Mesothelial cell of epicardium (in vitro differentiated cells): ENCODE measurements at regions not wholly inside any gene's neighbourhood (a gene's known extent, or its start where the extent isn't known, plus 50 kb on each side); places are given as distances from the start of the nearest gene placed in this dataset.
A peak's percentile ranks its signal among the peaks of the same experiment; 100 is the strongest.

Experiments used
- DNase-seq, 2 experiments: peaks; one replicate each; pipeline ENCODE4 v3.0.0; 2021; ENCODE audit warnings: low spot score in 2 of 2; ENCODE audit not compliant: unreplicated experiment in 2 of 2
- H3K27ac Mint-ChIP-seq: 2 replicates; pipeline ENCODE4 v1.8.0; 2021; ENCODE audit warnings: mixed read lengths
- H3K27me3 Mint-ChIP-seq: 2 replicates; pipeline ENCODE4 v1.8.0; 2021; ENCODE audit warnings: low read depth, mixed read lengths
- H3K36me3 Mint-ChIP-seq: 2 replicates; pipeline ENCODE4 v1.8.0; 2021; ENCODE audit warnings: mixed read lengths
- H3K4me1 Mint-ChIP-seq: 2 replicates; pipeline ENCODE4 v1.8.0; 2021; ENCODE audit warnings: mixed read lengths
- H3K4me3 Mint-ChIP-seq: 2 replicates; pipeline ENCODE4 v1.8.0; 2021; ENCODE audit warnings: mild to moderate bottlenecking, moderate library complexity, mixed read lengths
- H3K9me3 Mint-ChIP-seq: 2 replicates; pipeline ENCODE4 v1.8.0; 2021; ENCODE audit warnings: mixed read lengths
- CTCF ChIP-seq: fragments of 200-600 bp; sonication (generic); IDR thresholded peaks from one replicate; pipeline ENCODE4 v1.5.0; 2021; ENCODE audit warnings: antibody characterized with exemption; ENCODE audit not compliant: unreplicated experiment

GRCh38 chr14:86052868-86053267, 522.9 kb downstream of the FLRT2 start:
- TF ChIP-seq CTCF: no peak
- Mint-ChIP-seq H3K27ac (no peak overlapping the region), H3K36me3 (no peaks in the 10 kb centered on the region), H3K9me3 (no peaks in the 10 kb centered on the region), H3K4me3 (no peak overlapping the region), H3K4me1 (peaks cover 7% of the 10 kb centered on the region), H3K27me3 (no peaks in the 10 kb centered on the region)
- DNase-seq: no peak

GRCh38 chr14:86050757-86051156, 520.8 kb downstream of the FLRT2 start:
- TF ChIP-seq CTCF: no peak
- Mint-ChIP-seq H3K4me1 (peaks cover 7% of the 10 kb centered on the region), H3K27me3 (no peaks in the 10 kb centered on the region), H3K36me3 (peaks cover 3% of the 10 kb centered on the region), H3K4me3 (no peak overlapping the region), H3K9me3 (peaks cover 17% of the 10 kb centered on the region), H3K27ac (no peak overlapping the region)
- DNase-seq: no peak

DNA sequence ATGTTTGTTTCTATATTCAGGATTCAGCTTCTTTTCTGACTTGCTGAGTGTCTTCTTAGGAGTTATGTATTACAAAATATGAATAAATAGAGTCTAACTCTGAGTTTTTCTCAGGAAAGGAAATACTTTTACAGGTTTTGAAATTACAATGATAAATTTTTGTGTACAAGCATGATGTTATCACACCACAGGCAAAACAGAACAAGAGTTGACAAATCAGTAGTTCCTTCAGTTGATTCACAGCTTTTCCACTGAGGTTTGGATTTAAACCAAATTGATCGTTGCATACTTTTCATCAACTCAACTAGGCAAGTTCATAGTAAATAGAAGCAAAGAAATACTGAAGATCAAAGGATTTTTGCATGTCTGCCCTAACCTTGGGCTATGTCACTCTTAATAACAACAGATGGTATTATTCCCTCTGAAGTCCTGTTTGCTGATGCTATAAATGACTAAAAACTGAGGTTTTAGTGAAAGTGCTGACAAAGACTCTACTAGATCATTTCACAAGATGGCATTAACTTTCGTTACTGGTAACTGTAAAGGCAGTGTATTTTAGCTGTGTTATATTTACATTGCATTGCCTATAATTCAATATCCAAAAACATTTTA, 520.2 kb downstream of the FLRT2 start:
- no peak for TF ChIP-seq CTCF
- no peak for DNase-seq
- no peak overlapping the region for H3K27ac Mint-ChIP-seq
- peaks cover 7% of the 10 kb centered on the region for H3K4me1 Mint-ChIP-seq
- peaks cover 23% of the 10 kb centered on the region for H3K9me3 Mint-ChIP-seq
- H3K27me3 Mint-ChIP-seq: no peaks in the 10 kb centered on the region
- H3K36me3 Mint-ChIP-seq: peaks cover 3% of the 10 kb centered on the region
- H3K4me3 Mint-ChIP-seq: no peak overlapping the region

GRCh38 chr14:86039176-86039575, 509.2 kb downstream of the FLRT2 start:
- peak overlapping the region; percentile 11 for H3K27ac Mint-ChIP-seq

DNA sequence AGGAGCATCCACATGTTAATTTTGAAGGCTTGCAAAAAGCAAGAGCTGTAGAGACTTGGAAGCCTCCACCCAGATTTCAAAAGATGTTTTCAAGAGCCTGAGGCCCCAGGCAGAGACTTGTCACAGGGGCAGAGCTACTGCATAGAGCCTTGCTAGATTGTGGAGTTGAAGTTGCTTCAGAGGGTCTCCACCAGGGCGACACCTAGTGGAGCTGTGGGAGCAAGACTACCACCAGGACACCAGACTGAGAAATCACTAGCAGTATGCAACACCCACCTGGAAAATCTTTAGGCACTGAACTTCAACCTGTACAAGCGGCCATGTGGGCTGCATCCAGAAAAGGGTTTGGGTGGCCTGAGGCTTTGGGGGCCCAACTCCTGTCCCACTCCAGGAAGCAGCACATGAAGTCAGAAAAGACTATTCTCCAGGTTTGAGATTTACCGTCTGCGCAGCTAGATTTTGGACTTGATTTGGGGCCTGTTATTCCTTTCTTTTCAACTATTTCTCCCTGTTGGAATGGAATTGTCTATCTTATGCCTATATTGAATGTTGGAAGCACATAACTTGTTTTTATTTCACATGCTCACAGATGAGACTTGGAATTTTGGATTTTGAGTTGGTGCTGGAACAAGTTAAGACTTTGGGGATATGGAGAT, 508.6 kb downstream of the FLRT2 start:
- peaks cover 9% of the 10 kb centered on the region for H3K9me3 Mint-ChIP-seq
- H3K36me3 Mint-ChIP-seq: no peaks in the 10 kb centered on the region
- peak; percentile 49 for TF ChIP-seq CTCF
- peak in 1 of 2 experiments; percentile 42 for DNase-seq
- H3K27me3 Mint-ChIP-seq: no peaks in the 10 kb centered on the region
- H3K27ac Mint-ChIP-seq: no peak overlapping the region
- no peak overlapping the region for H3K4me3 Mint-ChIP-seq
- peaks cover 3% of the 10 kb centered on the region for H3K4me1 Mint-ChIP-seq

More at GRCh38 chr14:86039176-86039575, 509.2 kb downstream of the FLRT2 start:
- H3K4me3 Mint-ChIP-seq: no peak overlapping the region
- peaks cover 3% of the 10 kb centered on the region for H3K4me1 Mint-ChIP-seq
- TF ChIP-seq CTCF: no peak
- H3K27me3 Mint-ChIP-seq: no peaks in the 10 kb centered on the region
- H3K9me3 Mint-ChIP-seq: peaks cover 12% of the 10 kb centered on the region
- H3K36me3 Mint-ChIP-seq: no peaks in the 10 kb centered on the region
- no peak for DNase-seq
